Mesenchymal stem cell (in vitro differentiated cells and primary cell): ENCODE measurements at regions not wholly inside any gene's neighbourhood (a gene's known extent, or its start where the extent isn't known, plus 50 kb on each side); places are given as distances from the start of the nearest gene placed in this dataset.

Source experiments
- DNase-seq: peaks from one replicate; pipeline ENCODE4 v3.0.0-alpha.2; 2013
- H2AFZ ChIP-seq: one replicate; pipeline ENCODE4 v1.6.1; 2013; ENCODE audit warnings: low read depth, mild to moderate bottlenecking, control low read depth, inconsistent platforms, low read length, moderate library complexity
- H2AK5ac ChIP-seq: 2 replicates; pipeline ENCODE4 v1.6.1; 2013; ENCODE audit warnings: low read length, moderate library complexity, mild to moderate bottlenecking, inconsistent platforms; ENCODE audit not compliant: severe bottlenecking
- H2BK120ac ChIP-seq: one replicate; pipeline ENCODE4 v1.6.1; 2013; ENCODE audit warnings: low read depth, mild to moderate bottlenecking, inconsistent platforms, low read length, moderate library complexity
- H2BK12ac ChIP-seq, 2 experiments: one replicate each; pipeline ENCODE4 v1.6.1; 2013; ENCODE audit warnings: inconsistent platforms in 2 of 2, low read length in 2 of 2, mild to moderate bottlenecking in 2 of 2, moderate library complexity in 2 of 2, control low read depth in 1 of 2
- H2BK15ac ChIP-seq: one replicate; pipeline ENCODE4 v1.6.1; 2013; ENCODE audit warnings: mild to moderate bottlenecking, low read depth, inconsistent platforms; ENCODE audit not compliant: poor library complexity, severe bottlenecking
- H2BK5ac ChIP-seq: 2 replicates; pipeline ENCODE4 v1.6.1; 2013; ENCODE audit warnings: low read depth, mild to moderate bottlenecking, low read length, control low read depth, inconsistent platforms; ENCODE audit not compliant: poor library complexity, severe bottlenecking
- H3K14ac ChIP-seq, 2 experiments: one replicate each; pipeline ENCODE4 v1.6.1; 2013; ENCODE audit warnings: inconsistent platforms in 2 of 2, low read length in 2 of 2, control low read depth in 1 of 2, mild to moderate bottlenecking in 1 of 2, moderate library complexity in 1 of 2
- H3K18ac ChIP-seq, 2 experiments: one replicate each; pipeline ENCODE4 v1.6.1; 2013; ENCODE audit warnings: inconsistent platforms in 2 of 2, low read length in 2 of 2, control low read depth in 1 of 2, low read depth in 1 of 2, mild to moderate bottlenecking in 1 of 2
- H3K23ac ChIP-seq, 2 experiments: one replicate each; pipeline ENCODE4 v1.6.1; 2013; ENCODE audit warnings: inconsistent platforms in 2 of 2, low read length in 2 of 2, mild to moderate bottlenecking in 2 of 2, moderate library complexity in 2 of 2, control low read depth in 1 of 2
- H3K27ac ChIP-seq: 2 replicates; pipeline ENCODE4 v1.5.1; 2013; ENCODE audit warnings: mild to moderate bottlenecking, moderate library complexity, low read length, control low read depth, inconsistent platforms; ENCODE audit not compliant: poor library complexity, severe bottlenecking
- H3K27me3 ChIP-seq, 2 experiments: 2 replicates each; pipeline versions ENCODE4 v1.6.1 to v1.7.0; 2013; ENCODE audit warnings: low read length in 2 of 2, mild to moderate bottlenecking in 2 of 2, moderate library complexity in 2 of 2, control low read depth in 1 of 2, inconsistent platforms in 1 of 2; ENCODE audit not compliant: control insufficient read depth in 1 of 2, insufficient read depth in 1 of 2
- H3K36me3 ChIP-seq, 2 experiments: 2 replicates each; pipeline versions ENCODE4 v1.6.1 to v1.7.0; 2013; ENCODE audit warnings: low read length in 2 of 2, control low read depth in 1 of 2, inconsistent platforms in 1 of 2, low read depth in 1 of 2, mild to moderate bottlenecking in 1 of 2; ENCODE audit not compliant: insufficient read depth in 2 of 2, control insufficient read depth in 1 of 2
- H3K4ac ChIP-seq, 2 experiments: one replicate each; pipeline ENCODE4 v1.6.1; 2013; ENCODE audit warnings: inconsistent platforms in 2 of 2, low read length in 2 of 2, mild to moderate bottlenecking in 2 of 2, moderate library complexity in 2 of 2, control low read depth in 1 of 2, low read depth in 1 of 2
- H3K4me1 ChIP-seq: 2 replicates; pipeline ENCODE4 v1.6.1; 2013; ENCODE audit warnings: low read depth, low read length, control low read depth; ENCODE audit not compliant: control insufficient read depth, insufficient read depth
- H3K4me2 ChIP-seq: 2 replicates; pipeline ENCODE4 v1.6.1; 2013; ENCODE audit warnings: low read length, mild to moderate bottlenecking, inconsistent platforms; ENCODE audit not compliant: poor library complexity, severe bottlenecking
- H3K4me3 ChIP-seq, 2 experiments: 2 replicates each; pipeline versions ENCODE4 v1.5.1 to v1.7.0; 2013; ENCODE audit warnings: low read length in 2 of 2, mild to moderate bottlenecking in 2 of 2, control low read depth in 1 of 2, low read depth in 1 of 2; ENCODE audit not compliant: insufficient read depth in 1 of 2
- H3K79me1 ChIP-seq: replicated peaks from 2 replicates; pipeline ENCODE4 v1.6.1; 2013; ENCODE audit warnings: mild to moderate bottlenecking, control low read depth, low read length, inconsistent platforms; ENCODE audit not compliant: poor library complexity, severe bottlenecking
- H3K9ac ChIP-seq: 2 replicates; pipeline ENCODE4 v1.7.0; 2013; ENCODE audit warnings: mild to moderate bottlenecking, low read length, moderate library complexity
- H3K9me3 ChIP-seq: 2 replicates; pipeline ENCODE4 v1.7.0; 2013; ENCODE audit warnings: mild to moderate bottlenecking, low read length; ENCODE audit not compliant: control insufficient read depth
- H4K8ac ChIP-seq: one replicate; pipeline ENCODE4 v1.6.1; 2013; ENCODE audit warnings: inconsistent platforms, mild to moderate bottlenecking, low read length, moderate library complexity
- H4K91ac ChIP-seq: one replicate; pipeline ENCODE4 v1.6.1; 2013; ENCODE audit warnings: mild to moderate bottlenecking, low read length, inconsistent platforms
- WGBS: methylation state at CpG from one replicate; pipeline ENCODE4 v1.1.7; 2013; ENCODE audit warnings: mixed read lengths; 5-methylcytosine and 5-hydroxymethylcytosine counted together

DNA sequence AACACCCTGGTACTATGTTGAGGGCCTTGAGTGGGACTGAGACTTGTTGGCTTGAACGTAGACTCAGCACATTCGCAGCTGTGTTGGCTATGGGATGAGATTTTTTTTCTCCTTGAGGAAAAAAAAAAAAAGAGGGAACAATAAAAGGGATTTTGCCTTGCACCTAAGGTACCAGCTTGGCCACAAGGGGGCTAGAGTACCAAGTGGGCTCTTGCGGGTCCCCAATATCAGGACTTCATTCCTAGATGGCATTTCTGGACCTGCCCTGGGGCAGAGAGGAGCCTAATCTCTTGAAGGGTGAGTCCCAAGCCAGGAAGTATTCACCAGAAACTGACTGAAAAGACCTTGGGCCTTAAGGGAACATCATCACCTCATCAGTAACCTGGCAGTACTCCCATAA lies 1083.6 kb upstream of the PHF14 start:
- H3K9ac ChIP-seq: no peak overlapping the region
- no peak for DNase-seq

DNA sequence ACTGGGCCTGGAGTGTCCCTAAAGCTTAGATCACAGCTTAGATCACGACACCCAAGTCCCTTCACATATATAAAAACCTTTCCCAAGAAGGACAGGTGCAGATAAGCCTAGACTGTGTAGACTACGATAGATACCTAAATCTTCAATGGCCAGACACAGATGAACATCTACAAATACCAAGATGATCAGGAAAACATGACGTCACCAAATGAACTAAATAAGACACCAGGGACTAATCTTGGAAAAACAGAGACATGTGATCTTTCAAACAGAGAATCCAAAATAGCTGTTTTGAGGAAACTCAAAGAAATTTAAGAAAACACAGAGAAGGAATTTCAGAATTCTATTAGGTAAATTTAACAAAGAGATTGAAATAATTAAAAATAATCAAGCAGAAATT lies 1082.6 kb upstream of the PHF14 start:
- Histone ChIP-seq H4K8ac (no peak overlapping the region), H3K79me1 (no peaks in the 10 kb centered on the region), H3K9me3 (peaks cover 52% of the 10 kb centered on the region), H4K91ac (no peak overlapping the region), H3K27me3 (no peaks in the 10 kb centered on the region), H3K36me3 (no peaks in the 10 kb centered on the region), H2AFZ (no peak overlapping the region), H2BK12ac (no peak overlapping the region), H3K9ac (no peak overlapping the region), H2BK15ac (no peak overlapping the region), H3K18ac (no peak overlapping the region), H2AK5ac (no peak overlapping the region), H3K27ac (no peak overlapping the region), H3K4me3 (no peak overlapping the region), H3K4me2 (no peak overlapping the region), H3K23ac (no peak overlapping the region), H3K4ac (no peak overlapping the region), H3K14ac (no peak overlapping the region), H2BK5ac (no peak overlapping the region), H2BK120ac (no peak overlapping the region), H3K4me1 (no peaks in the 10 kb centered on the region)
- DNase-seq: no peak
- WGBS: 60% methylated on average over 2 of the region's 3 CpGs

More for the DNA sequence above, 1083.6 kb upstream of the PHF14 start:
- Histone ChIP-seq H3K18ac (no peak overlapping the region), H3K27me3 (no peaks in the 10 kb centered on the region), H2BK12ac (no peak overlapping the region), H3K4me3 (no peak overlapping the region), H3K4me1 (no peaks in the 10 kb centered on the region), H3K23ac (no peak overlapping the region), H3K36me3 (no peaks in the 10 kb centered on the region), H2AK5ac (no peak overlapping the region), H3K14ac (no peak overlapping the region), H2AFZ (no peak overlapping the region), H2BK5ac (no peak overlapping the region), H2BK120ac (no peak overlapping the region), H3K4ac (no peak overlapping the region), H4K91ac (no peak overlapping the region), H3K4me2 (no peak overlapping the region), H3K27ac (no peak overlapping the region), H3K79me1 (no peaks in the 10 kb centered on the region), H4K8ac (no peak overlapping the region), H3K9me3 (peaks cover 48% of the 10 kb centered on the region), H2BK15ac (no peak overlapping the region)
- 72% methylated on average over 3 of the region's 3 CpGs for WGBS

DNA sequence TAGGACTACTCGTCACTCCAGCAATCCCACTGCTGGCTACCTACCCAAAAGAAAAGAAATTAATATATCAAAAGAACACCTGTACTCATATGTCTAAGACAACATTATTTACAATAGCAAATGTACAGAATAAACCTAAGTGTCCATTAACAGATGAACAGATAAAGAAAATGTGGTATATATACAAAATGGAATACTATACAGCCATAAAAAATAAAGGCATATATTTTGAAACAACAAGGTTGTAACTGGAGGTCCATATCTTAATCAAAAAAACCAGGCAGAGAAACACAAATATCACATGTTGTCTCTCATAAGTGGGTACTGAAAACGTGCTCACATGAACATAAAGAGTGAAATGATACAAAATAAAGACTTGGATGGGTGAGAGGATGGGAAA lies 1073.3 kb upstream of the PHF14 start:
- Histone ChIP-seq H2BK15ac (no peak overlapping the region), H2BK5ac (no peak overlapping the region), H2AFZ (no peak overlapping the region), H3K18ac (no peak overlapping the region), H3K9ac (no peak overlapping the region), H3K14ac (no peak overlapping the region), H3K79me1 (no peaks in the 10 kb centered on the region), H3K4ac (no peak overlapping the region), H3K36me3 (no peaks in the 10 kb centered on the region), H4K91ac (no peak overlapping the region), H4K8ac (no peak overlapping the region), H3K27ac (no peak overlapping the region), H3K9me3 (peaks cover 20% of the 10 kb centered on the region), H3K4me1 (no peaks in the 10 kb centered on the region), H2AK5ac (no peak overlapping the region), H3K4me3 (no peak overlapping the region), H2BK12ac (no peak overlapping the region), H3K23ac (no peak overlapping the region), H2BK120ac (no peak overlapping the region), H3K4me2 (no peak overlapping the region), H3K27me3 (no peaks in the 10 kb centered on the region)
- no peak for DNase-seq
- WGBS: no CpG with 5 or more reads among the region's 2 CpGs

DNA sequence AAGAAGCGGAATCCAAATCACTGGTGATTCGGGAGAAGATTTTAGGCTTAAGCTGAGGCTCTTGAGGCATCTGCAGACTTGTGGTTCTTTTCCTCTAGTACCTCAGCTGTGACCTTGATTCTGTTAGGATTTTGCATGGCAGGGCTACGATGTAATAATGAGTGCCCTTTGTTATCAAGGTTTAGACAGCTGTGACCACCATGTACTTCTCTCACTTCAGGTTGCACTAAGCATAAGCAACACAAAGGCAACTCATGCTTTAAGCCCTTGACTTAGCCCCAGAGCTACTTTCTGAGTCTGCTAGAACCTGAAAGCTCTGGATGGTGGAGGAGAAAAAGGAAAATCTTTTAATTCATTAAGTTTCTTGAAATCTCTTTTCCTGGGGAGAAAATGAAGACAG lies 1052.3 kb upstream of the PHF14 start:
- H3K4me2 ChIP-seq: no peak overlapping the region
- no peaks in the 10 kb centered on the region for H3K36me3 ChIP-seq
- no peak overlapping the region for H2BK15ac ChIP-seq
- H2BK120ac ChIP-seq: no peak overlapping the region
- no peaks in the 10 kb centered on the region for H3K27me3 ChIP-seq
- H4K91ac ChIP-seq: no peak overlapping the region
- H3K4me1 ChIP-seq: no peaks in the 10 kb centered on the region
- 81% methylated on average over 3 of the region's 3 CpGs for WGBS
- no peak overlapping the region for H3K4ac ChIP-seq
- H3K79me1 ChIP-seq: no peaks in the 10 kb centered on the region
- H2BK5ac ChIP-seq: no peak overlapping the region
- no peak overlapping the region for H3K4me3 ChIP-seq
- H3K27ac ChIP-seq: no peak overlapping the region
- H3K9ac ChIP-seq: no peak overlapping the region
- no peak overlapping the region for H2AK5ac ChIP-seq
- H4K8ac ChIP-seq: no peak overlapping the region
- H2AFZ ChIP-seq: no peak overlapping the region
- peaks cover 24% of the 10 kb centered on the region for H3K9me3 ChIP-seq
- H3K14ac ChIP-seq: no peak overlapping the region
- DNase-seq: no peak
- no peak overlapping the region for H2BK12ac ChIP-seq
- H3K23ac ChIP-seq: no peak overlapping the region
- H3K18ac ChIP-seq: no peak overlapping the region
